SK-N-SH (cell line): ENCODE measurements at regions not wholly inside any gene's neighbourhood (a gene's known extent, or its start where the extent isn't known, plus 50 kb on each side); places are given as distances from the start of the nearest gene placed in this dataset.

Experiments
- CTCF ChIA-PET: fragments of 300-600, 350-600 bp; formaldehyde crosslinking; extraction: SDS; loops from one replicate; lab custom pipeline; 2021; lab: Yijun Ruan, JAX
- POLR2A ChIA-PET: fragments of 350-600 bp; sonication (Branson Sonifier 250); formaldehyde crosslinking; extraction: SDS; loops from one replicate; lab custom pipeline; 2020; ENCODE audit warnings: antibody characterized with exemption, inconsistent platforms; lab: Yijun Ruan, JAX
- DNase-seq: peaks from one replicate; pipeline ENCODE4 v3.0.0; 2012
- H2AFZ ChIP-seq: fragments of 200-600 bp; sonication (generic); 2 replicates; pipeline ENCODE4 v1.8.1; 2016; ENCODE audit warnings: antibody characterized with exemption, mild to moderate bottlenecking, low read depth
- H3F3A ChIP-seq: fragments of 200-600 bp; sonication (generic); replicated peaks from 2 replicates; pipeline ENCODE3; 2016; ENCODE audit warnings: antibody characterized with exemption, mild to moderate bottlenecking; ENCODE audit not compliant: insufficient read depth
- H3K27ac ChIP-seq, 2 experiments: fragments of 200-500 bp in 1 of 2; fragments of 200-600 bp in 1 of 2; sonication (Bioruptor generic) in 1 of 2; sonication (generic), shearing (Covaris generic) in 1 of 2; 2 replicates each; pipeline versions ENCODE4 v1.5.1 to v1.6.1; 2014 to 2016; ENCODE audit warnings: low read depth in 2 of 2, inconsistent platforms in 1 of 2, low read length in 1 of 2, mild to moderate bottlenecking in 1 of 2, mixed read lengths in 1 of 2
- H3K27me3 ChIP-seq: fragments of 200-600 bp; sonication (generic), shearing (Covaris generic); 2 replicates; pipeline ENCODE4 v1.6.1; 2016; ENCODE audit warnings: mixed run types; ENCODE audit not compliant: insufficient read depth
- H3K36me3 ChIP-seq, 2 experiments: fragments of 200-500 bp in 1 of 2; fragments of 200-600 bp in 1 of 2; sonication (Bioruptor generic) in 1 of 2; sonication (generic) in 1 of 2; replicated peaks in 1 of 2; 2 replicates each; pipeline versions ENCODE3 to v1.5.1; 2014 to 2016; ENCODE audit warnings: low read length in 1 of 2, mild to moderate bottlenecking in 1 of 2; ENCODE audit not compliant: insufficient read depth in 2 of 2, control insufficient read depth in 1 of 2
- H3K4me1 ChIP-seq, 2 experiments: fragments of 200-500 bp in 1 of 2; fragments of 200-600 bp in 1 of 2; sonication (Bioruptor generic) in 1 of 2; sonication (generic), shearing (Covaris generic) in 1 of 2; 2 replicates each; pipeline versions ENCODE4 v1.5.1 to v1.6.1; 2014 to 2016; ENCODE audit warnings: low read depth in 1 of 2, low read length in 1 of 2, mixed run types in 1 of 2; ENCODE audit not compliant: insufficient read depth in 2 of 2, control insufficient read depth in 1 of 2
- H3K4me2 ChIP-seq: fragments of 200-600 bp; sonication (generic), shearing (Covaris generic); 2 replicates; pipeline ENCODE4 v1.6.1; 2017; ENCODE audit warnings: mixed run types
- H3K4me3 ChIP-seq, 2 experiments: fragments of 200-500 bp in 1 of 2; fragments of 200-600 bp in 1 of 2; sonication (Bioruptor generic) in 1 of 2; sonication (generic), shearing (Covaris generic) in 1 of 2; 2 replicates each; pipeline versions ENCODE4 v1.5.1 to v1.8.1; 2014 to 2016; ENCODE audit warnings: low read depth in 2 of 2, inconsistent platforms in 1 of 2, low read length in 1 of 2, mild to moderate bottlenecking in 1 of 2, mixed read lengths in 1 of 2, moderate library complexity in 1 of 2
- H3K79me2 ChIP-seq: fragments of 200-600 bp; sonication (generic); 2 replicates; pipeline ENCODE4 v1.8.1; 2017; ENCODE audit warnings: mild to moderate bottlenecking; ENCODE audit not compliant: insufficient read depth
- H3K9ac ChIP-seq: fragments of 200-600 bp; sonication (generic); 2 replicates; pipeline ENCODE4 v1.6.1; 2017; ENCODE audit warnings: mixed run types
- H3K9me2 ChIP-seq: fragments of 200-600 bp; sonication (generic); 2 replicates; pipeline ENCODE4 v1.6.1; 2017; ENCODE audit warnings: mixed run types
- H3K9me3 ChIP-seq: fragments of 200-600 bp; sonication (generic); 2 replicates; pipeline ENCODE4 v1.6.1; 2017; ENCODE audit warnings: mixed run types, mild to moderate bottlenecking, moderate library complexity
- H4K20me1 ChIP-seq: fragments of 200-600 bp; sonication (generic); 2 replicates; pipeline ENCODE4 v1.6.1; 2017; ENCODE audit warnings: mild to moderate bottlenecking, mixed run types; ENCODE audit not compliant: insufficient read depth
- CHD2 ChIP-seq: fragments of 150-350 bp; IDR thresholded peaks from 2 replicates; pipeline ENCODE4 v1.6.1; 2018; ENCODE audit warnings: low read length; ENCODE audit not compliant: partially characterized antibody
- FOXM1 ChIP-seq: IDR thresholded peaks from 2 replicates; pipeline ENCODE4 v1.4.0; 2012; ENCODE audit warnings: low read depth, mild to moderate bottlenecking
- IRF3 ChIP-seq: fragments of 150-350 bp; IDR thresholded peaks from 2 replicates; pipeline ENCODE4 v1.6.1; 2016; ENCODE audit warnings: mild to moderate bottlenecking, low read depth, low read length
- PBX3 ChIP-seq: IDR thresholded peaks from 2 replicates; pipeline ENCODE4; 2012
- POLR2AphosphoS5 ChIP-seq: IDR thresholded peaks from 2 replicates; pipeline ENCODE4 v1.6.1; 2012; ENCODE audit warnings: low read depth, low read length
- REST ChIP-seq: IDR thresholded peaks from 2 replicates; pipeline ENCODE4 v1.6.1; 2012; ENCODE audit warnings: mild to moderate bottlenecking, low read depth, low read length, moderate library complexity
- SIN3A ChIP-seq: IDR thresholded peaks from 2 replicates; pipeline ENCODE4 v1.6.1; 2012; ENCODE audit warnings: low read depth, mild to moderate bottlenecking, low read length, moderate library complexity, borderline replicate concordance
- TAF1 ChIP-seq: IDR thresholded peaks from 2 replicates; pipeline ENCODE4 v1.6.1; 2012; ENCODE audit warnings: low read depth, mild to moderate bottlenecking, low read length, moderate library complexity, borderline replicate concordance
- TCF12 ChIP-seq: IDR thresholded peaks from 2 replicates; pipeline ENCODE4 v1.4.0; 2012
- USF1 ChIP-seq: IDR thresholded peaks from 2 replicates; pipeline ENCODE4 v1.4.0; 2012; ENCODE audit warnings: low read depth, borderline replicate concordance
- ZBTB33 ChIP-seq: IDR thresholded peaks from 2 replicates; pipeline ENCODE4 v1.4.0; 2012; ENCODE audit warnings: low read depth, borderline replicate concordance
- WGBS: methylation state at CpG from one replicate; pipeline ENCODE4 v1.1.6; 2017; ENCODE audit warnings: low lambda C conversion rate; 5-methylcytosine and 5-hydroxymethylcytosine counted together

- TF ChIP-seq ZBTB33 (no peak), TAF1 (no peak), CHD2 (no peak), REST (no peak)
- TF ChIP-seq, all 33 proteins: peak for 0
Observed at GRCh38 chr3:3619815-3620214, 179.4 kb upstream of the LRRN1 start (continued).

- DNase-seq, result no peak
- no peaks in the 10 kb centered on the region for H3K27me3 ChIP-seq
- H3F3A ChIP-seq, result no peaks in the 10 kb centered on the region
- H3K9ac ChIP-seq, result no peak overlapping the region
- H3K4me2 ChIP-seq, result no peak overlapping the region
- POLR2A ChIA-PET, result no interaction called here
- H3K4me1 ChIP-seq, result no peaks in the 10 kb centered on the region
- no peak overlapping the region for H3K4me3 ChIP-seq
- no peak overlapping the region for H2AFZ ChIP-seq
- CTCF ChIA-PET, result no interaction called here
- H3K36me3 ChIP-seq, result no peaks in the 10 kb centered on the region
- H3K79me2 ChIP-seq, result no peaks in the 10 kb centered on the region
- H4K20me1 ChIP-seq, result no peaks in the 10 kb centered on the region
- no peaks in the 10 kb centered on the region; the same call in 1 of the 2 replicates for H3K9me3 ChIP-seq
- WGBS, result 0% methylated on average over 1 of the region's 1 CpG
- TF ChIP-seq POLR2AphosphoS5 (no peak), IRF3 (no peak), TAF1 (no peak), SIN3A (no peak), TCF12 (no peak), FOXM1 (no peak), PBX3 (no peak), CHD2 (no peak), USF1 (no peak)
- no peaks in the 10 kb centered on the region for H3K9me2 ChIP-seq
- H3K27ac ChIP-seq, result no peak overlapping the region
Observed at GRCh38 chr3:3618623-3619022, 180.6 kb upstream of the LRRN1 start.
